GM18507 (cell line): ENCODE measurements at regions not wholly inside any gene's neighbourhood (a gene's known extent, or its start where the extent isn't known, plus 50 kb on each side); places are given as distances from the start of the nearest gene placed in this dataset.
"Not testable (repeated sequence)": the region's sequence is repeated elsewhere in the genome, so short reads cannot be mapped to it uniquely, and the experiment has no call there.

Experiments used
- DNase-seq: peaks from one replicate; pipeline ENCODE4 v3.0.0; 2011; ENCODE audit warnings: low read depth; ENCODE audit not compliant: insufficient read length; ENCODE audit errors: extremely low spot score
- FAIRE-seq: peaks from 2 replicates; lab custom pipeline; 2011; peaks lifted over from hg19 to GRCh38; lab: Jason Lieb, UNC

GRCh38 chr16:16552819-16553340 lies 173.9 kb downstream of the NPIPA7 start:
- not testable (repeated sequence) for FAIRE-seq, DNase-seq

GRCh38 chr16:16559179-16559740 lies 180.3 kb downstream of the NPIPA7 start:
- not testable (repeated sequence) for FAIRE-seq, DNase-seq

- DNase-seq, FAIRE-seq: not testable (repeated sequence)
Observed at GRCh38 chr16:16561532-16561931, 182.6 kb downstream of the NPIPA7 start.

- DNase-seq, FAIRE-seq: not testable (repeated sequence)
Observed at GRCh38 chr16:16563962-16564361, 185.0 kb downstream of the NPIPA7 start.

- not testable (repeated sequence) for DNase-seq, FAIRE-seq
Observed at GRCh38 chr16:16565326-16565725, 186.4 kb downstream of the NPIPA7 start.

- DNase-seq, FAIRE-seq: not testable (repeated sequence)
Observed at GRCh38 chr16:16570055-16570454, 191.1 kb downstream of the NPIPA7 start.

GRCh38 chr16:16570874-16571273 lies 191.9 kb downstream of the NPIPA7 start:
- FAIRE-seq, DNase-seq: not testable (repeated sequence)

- DNase-seq, FAIRE-seq: not testable (repeated sequence)
Observed at GRCh38 chr16:16572130-16572774, 193.3 kb downstream of the NPIPA7 start.

GRCh38 chr16:16577062-16577461 lies 198.1 kb downstream of the NPIPA7 start:
- DNase-seq, FAIRE-seq: not testable (repeated sequence)

- FAIRE-seq (no peak), DNase-seq (no peak)
Observed at GRCh38 chr16:16578701-16579100, 199.8 kb downstream of the NPIPA7 start.

GRCh38 chr16:16582916-16583315 lies 204.0 kb downstream of the NPIPA7 start:
- not testable (repeated sequence) for DNase-seq, FAIRE-seq

GRCh38 chr16:16586073-16586651 lies 207.2 kb downstream of the NPIPA7 start:
- DNase-seq, FAIRE-seq: not testable (repeated sequence)

- not testable (repeated sequence) for DNase-seq
Observed at GRCh38 chr16:16586969-16587368, 208.0 kb downstream of the NPIPA7 start.

GRCh38 chr16:16588436-16588835 lies 209.5 kb downstream of the NPIPA7 start:
- not testable (repeated sequence) for FAIRE-seq, DNase-seq

More at GRCh38 chr16:16586969-16587368, 208.0 kb downstream of the NPIPA7 start:
- FAIRE-seq = not testable (repeated sequence)

- peak; percentile 76 for FAIRE-seq
- DNase-seq = not testable (repeated sequence)
Observed at GRCh38 chr16:16590654-16591318, 211.8 kb downstream of the NPIPA7 start.

- FAIRE-seq = peak; percentile 88
- not testable (repeated sequence) for DNase-seq
Observed at GRCh38 chr16:16593156-16593863, 214.4 kb downstream of the NPIPA7 start.

GRCh38 chr16:16595029-16595718 lies 216.2 kb downstream of the NPIPA7 start:
- FAIRE-seq = peak; percentile 78
- DNase-seq = not testable (repeated sequence)

- DNase-seq, FAIRE-seq: not testable (repeated sequence)
Observed at GRCh38 chr16:16601239-16601638, 222.3 kb downstream of the NPIPA7 start.
